ENCODE measurements at regions not wholly inside any gene's neighbourhood (a gene's known extent, or its start where the extent isn't known, plus 50 kb on each side); places are given as distances from the start of the nearest gene placed in this dataset.
"Not testable (repeated sequence)": the region's sequence is repeated elsewhere in the genome, so short reads cannot be mapped to it uniquely, and the experiment has no call there.

DNA sequence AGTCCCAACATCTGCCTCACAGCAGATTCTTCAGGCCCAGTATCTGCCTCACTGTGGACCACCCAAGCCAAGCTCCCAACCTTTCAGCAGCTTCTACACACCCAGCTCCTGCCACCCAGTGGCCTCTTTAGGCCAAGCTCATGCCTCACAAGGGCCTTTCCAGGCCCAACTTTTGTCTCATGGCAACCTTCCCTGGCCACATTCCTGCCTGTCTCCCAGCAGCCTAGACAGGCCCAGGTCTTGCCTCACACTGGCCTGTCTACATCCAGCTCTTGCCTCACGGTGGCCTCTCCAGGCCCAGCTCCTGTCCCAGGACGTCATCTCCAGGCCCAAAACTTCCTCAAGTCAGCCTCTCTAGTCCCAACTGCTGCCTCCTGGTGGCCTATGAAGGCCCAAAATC, 65.0 kb downstream of the CCDC201 start:
- in situ Hi-C loops (cut with HindIII; ENCODE audit: low pct_ligation_motif_present, low pct_unique_long_range_greater_than_20kb, low sequenced_read_pairs); DNase-seq: not testable (repeated sequence)

DNA sequence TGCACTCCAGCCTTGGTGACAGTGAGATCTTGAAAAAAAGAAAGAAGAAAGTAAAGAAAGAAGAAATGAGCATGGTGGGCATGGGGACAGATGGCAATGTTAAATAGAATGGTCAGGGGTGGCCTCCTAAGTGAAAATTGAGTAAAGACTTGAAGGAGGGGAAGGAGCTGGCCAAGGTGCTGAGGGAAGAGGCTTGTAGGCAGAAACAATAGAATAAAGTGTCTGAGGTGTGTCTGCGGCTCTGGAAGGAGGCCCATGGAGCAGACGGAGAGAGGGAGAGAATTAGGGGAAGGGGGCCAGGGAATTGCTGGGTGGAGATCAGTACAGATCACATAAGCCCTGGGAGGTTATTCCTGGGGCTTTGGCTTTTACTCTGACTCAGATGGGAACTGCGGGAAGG, 70.7 kb downstream of the CCDC201 start:
- in situ Hi-C loops (cut with HindIII; ENCODE audit: low pct_ligation_motif_present, low pct_unique_long_range_greater_than_20kb, low sequenced_read_pairs); DNase-seq: not testable (repeated sequence)

DNA sequence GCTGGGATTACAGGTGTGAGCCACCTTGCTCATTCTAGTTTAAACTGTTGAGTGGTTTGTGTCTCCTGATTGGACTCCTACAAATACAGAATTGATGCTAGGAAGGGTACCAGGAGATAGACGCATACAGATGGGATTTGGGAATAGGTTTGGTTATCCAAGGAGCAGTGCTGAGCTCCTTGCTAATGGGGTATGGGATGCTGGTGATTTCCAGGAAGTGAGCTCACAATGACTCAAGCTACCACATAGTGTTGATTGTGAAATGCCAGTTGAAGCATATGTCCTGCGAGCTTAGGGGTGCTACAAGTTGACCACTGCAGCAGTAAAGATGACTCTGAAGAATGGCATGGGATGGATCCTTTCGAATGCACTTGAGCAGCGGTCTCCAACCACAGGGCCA, 75.6 kb downstream of the CCDC201 start:
- in situ Hi-C loops (cut with HindIII; ENCODE audit: low pct_ligation_motif_present, low pct_unique_long_range_greater_than_20kb, low sequenced_read_pairs), result not testable (repeated sequence)

DNA sequence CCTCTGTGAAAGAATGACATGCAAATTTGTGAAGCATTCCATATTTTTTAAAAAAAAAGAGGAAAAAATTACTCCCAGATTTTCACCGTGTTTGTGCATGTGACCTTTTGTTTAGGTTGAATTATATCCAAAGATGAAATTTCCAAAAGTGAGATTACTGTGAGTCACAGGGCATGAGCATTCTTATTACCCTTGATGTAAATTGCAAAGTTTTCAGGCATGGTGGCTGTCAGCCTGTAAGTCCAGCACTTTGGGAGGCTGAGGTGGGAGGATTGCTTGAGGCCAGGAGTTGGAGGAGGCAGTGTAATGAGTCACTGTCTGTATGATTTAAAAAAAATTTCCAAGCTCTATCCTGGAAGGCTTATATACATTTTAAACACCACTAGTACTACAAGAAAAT, 83.2 kb downstream of the CCDC201 start:
- in situ Hi-C loops (cut with HindIII; ENCODE audit: low pct_ligation_motif_present, low pct_unique_long_range_greater_than_20kb, low sequenced_read_pairs); DNase-seq: not testable (repeated sequence)

More for the DNA sequence above, 75.6 kb downstream of the CCDC201 start:
- peak; percentile 71 for DNase-seq

DNA sequence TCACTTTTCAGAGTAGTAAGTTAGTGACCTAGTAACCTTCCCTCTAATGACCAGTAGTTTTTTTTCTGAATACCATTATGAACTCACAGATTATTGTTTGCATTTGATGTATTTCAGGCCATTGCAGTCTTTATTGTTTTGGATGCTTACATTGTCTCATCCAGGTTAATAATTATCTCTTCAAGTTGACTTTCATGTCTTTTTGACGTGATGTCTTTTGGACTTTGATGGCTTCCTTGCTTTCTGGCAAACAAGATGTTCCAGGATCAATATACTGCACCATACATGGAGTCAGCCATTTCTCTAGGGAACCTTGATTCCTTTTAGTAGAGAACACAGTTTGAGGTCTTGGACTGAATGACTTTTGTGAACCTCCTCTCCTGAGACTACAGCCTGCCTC, 87.2 kb downstream of the CCDC201 start:
- DNase-seq; in situ Hi-C loops (cut with HindIII; ENCODE audit: low pct_ligation_motif_present, low pct_unique_long_range_greater_than_20kb, low sequenced_read_pairs): not testable (repeated sequence)

DNA sequence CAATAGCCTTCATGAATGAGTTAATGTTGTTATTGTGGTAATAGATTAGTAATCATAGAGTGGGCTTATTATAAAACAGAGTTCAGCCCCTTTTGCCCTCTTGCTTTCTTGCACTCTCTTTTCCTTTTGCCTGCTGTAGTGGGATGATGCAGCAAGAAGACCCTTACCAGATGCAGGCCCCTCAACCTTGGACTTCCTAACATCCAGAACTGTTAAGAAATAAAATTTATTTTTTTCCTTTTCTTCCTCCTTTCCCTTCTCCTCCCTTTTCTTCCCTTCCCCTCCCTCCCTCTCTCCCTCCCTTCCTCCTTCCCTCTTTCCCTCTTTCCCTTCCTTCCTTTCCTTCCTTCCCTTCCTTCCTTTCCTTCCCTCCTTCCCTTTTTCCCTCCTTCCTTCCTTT, 88.1 kb downstream of the CCDC201 start:
- in situ Hi-C loops (cut with HindIII; ENCODE audit: low pct_ligation_motif_present, low pct_unique_long_range_greater_than_20kb, low sequenced_read_pairs), result not testable (repeated sequence)

More for the DNA sequence above, 88.1 kb downstream of the CCDC201 start:
- DNase-seq, result not testable (repeated sequence)

All from ACHN (cell line).